ENCODE measurements at regions not wholly inside any gene's neighbourhood (a gene's known extent, or its start where the extent isn't known, plus 50 kb on each side); places are given as distances from the start of the nearest gene placed in this dataset.
A peak's percentile ranks its signal among the peaks of the same experiment; 100 is the strongest.
"Not testable (repeated sequence)": the region's sequence is repeated elsewhere in the genome, so short reads cannot be mapped to it uniquely, and the experiment has no call there.

GRCh38 chr7:57819491-57819981 is 369.6 kb downstream of the ZNF716 start:
- DNase-seq (ENCODE audit: low read depth) = no peak
- no peak overlapping the region for H3K4me3 ChIP-seq (ENCODE audit: low read length)
- TF ChIP-seq, protein P1, sequence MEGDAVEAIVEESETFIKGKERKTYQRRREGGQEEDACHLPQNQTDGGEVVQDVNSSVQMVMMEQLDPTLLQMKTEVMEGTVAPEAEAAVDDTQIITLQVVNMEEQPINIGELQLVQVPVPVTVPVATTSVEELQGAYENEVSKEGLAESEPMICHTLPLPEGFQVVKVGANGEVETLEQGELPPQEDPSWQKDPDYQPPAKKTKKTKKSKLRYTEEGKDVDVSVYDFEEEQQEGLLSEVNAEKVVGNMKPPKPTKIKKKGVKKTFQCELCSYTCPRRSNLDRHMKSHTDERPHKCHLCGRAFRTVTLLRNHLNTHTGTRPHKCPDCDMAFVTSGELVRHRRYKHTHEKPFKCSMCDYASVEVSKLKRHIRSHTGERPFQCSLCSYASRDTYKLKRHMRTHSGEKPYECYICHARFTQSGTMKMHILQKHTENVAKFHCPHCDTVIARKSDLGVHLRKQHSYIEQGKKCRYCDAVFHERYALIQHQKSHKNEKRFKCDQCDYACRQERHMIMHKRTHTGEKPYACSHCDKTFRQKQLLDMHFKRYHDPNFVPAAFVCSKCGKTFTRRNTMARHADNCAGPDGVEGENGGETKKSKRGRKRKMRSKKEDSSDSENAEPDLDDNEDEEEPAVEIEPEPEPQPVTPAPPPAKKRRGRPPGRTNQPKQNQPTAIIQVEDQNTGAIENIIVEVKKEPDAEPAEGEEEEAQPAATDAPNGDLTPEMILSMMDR (conservative IDR thresholded peaks at IDR 0.05; ENCODE audit: low read depth, low read length) = no peak

GRCh38 chr7:57820477-57820876 is 370.5 kb downstream of the ZNF716 start:
- TF ChIP-seq, protein P1 (conservative IDR thresholded peaks at IDR 0.05; ENCODE audit: low read depth, low read length) = no peak

DNA sequence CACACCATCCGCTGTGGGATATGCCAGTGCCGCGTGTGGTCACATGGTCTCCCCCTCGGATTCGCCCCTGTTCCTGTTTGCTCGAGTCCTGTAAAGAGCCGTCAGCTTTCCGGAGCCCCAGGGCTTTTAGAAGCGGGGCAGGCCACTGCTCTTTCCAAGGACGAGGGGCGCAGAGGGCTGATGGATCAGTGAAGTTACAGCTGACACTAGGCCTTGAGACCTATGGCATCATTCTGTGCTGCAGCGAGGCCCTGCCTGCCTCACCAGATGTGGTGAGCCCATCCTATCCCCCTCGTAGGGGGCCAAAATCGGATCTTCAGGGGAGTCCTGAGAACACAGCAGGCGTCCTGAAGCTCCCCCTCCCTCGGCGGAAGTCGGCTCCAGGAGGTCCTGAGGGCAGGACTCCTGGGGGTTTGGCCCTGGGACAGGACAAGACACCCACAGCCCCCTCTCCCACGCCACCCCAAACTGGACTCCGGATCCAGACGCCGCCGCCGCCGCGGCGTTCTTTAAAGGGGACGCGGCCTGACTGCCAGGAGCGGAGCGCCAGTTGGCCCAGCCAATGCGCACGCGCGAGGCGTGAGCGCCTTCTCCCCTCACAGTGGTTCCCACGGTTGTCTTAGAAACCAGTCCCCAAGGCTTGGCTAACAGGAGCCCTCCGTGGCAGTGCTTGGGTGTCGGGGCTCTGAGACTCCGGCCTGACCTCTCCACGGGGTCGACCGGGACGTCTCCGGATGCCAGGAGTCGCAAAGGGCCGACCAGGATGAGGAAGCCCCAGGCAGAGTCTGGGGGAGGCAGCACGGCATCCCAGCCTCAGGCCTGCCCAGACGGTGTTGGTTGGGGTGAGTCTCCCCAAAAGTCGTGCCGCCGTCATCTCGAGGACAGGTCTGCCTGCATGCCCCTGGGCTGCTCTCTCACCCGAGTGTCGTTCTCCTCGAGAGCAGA is 371.7 kb downstream of the ZNF716 start:
- DNase-seq (ENCODE audit: low read depth) = no peak
- no peak overlapping the region for H3K4me3 ChIP-seq (ENCODE audit: low read length)
- TF ChIP-seq, protein P1 (conservative IDR thresholded peaks at IDR 0.05; ENCODE audit: low read depth, low read length) = no peak

More at GRCh38 chr7:57820477-57820876, 370.5 kb downstream of the ZNF716 start:
- DNase-seq (ENCODE audit: low read depth) = no peak
- no peak overlapping the region for H3K4me3 ChIP-seq (ENCODE audit: low read length)

DNA sequence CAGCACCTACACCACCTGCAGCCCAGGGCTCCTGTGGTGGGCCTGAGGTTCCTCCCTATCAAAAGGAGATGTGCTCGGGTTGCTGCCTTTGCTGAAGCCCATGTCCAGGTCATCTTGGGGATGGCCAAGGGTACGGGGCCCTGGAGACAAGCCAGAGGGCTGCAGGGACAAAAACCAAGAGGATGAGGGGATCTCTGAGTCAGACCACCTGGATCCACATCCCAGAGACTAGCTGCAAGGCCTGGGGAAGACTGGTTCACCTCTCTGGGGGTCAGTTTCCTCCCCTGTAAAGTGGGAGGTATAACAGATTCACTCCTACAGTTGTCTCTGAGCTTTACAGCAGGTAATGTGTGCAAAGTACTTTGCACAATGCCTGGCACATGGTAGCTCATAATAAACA is 376.6 kb downstream of the ZNF716 start:
- H3K4me3 ChIP-seq (ENCODE audit: low read length); DNase-seq (ENCODE audit: low read depth): not testable (repeated sequence)

DNA sequence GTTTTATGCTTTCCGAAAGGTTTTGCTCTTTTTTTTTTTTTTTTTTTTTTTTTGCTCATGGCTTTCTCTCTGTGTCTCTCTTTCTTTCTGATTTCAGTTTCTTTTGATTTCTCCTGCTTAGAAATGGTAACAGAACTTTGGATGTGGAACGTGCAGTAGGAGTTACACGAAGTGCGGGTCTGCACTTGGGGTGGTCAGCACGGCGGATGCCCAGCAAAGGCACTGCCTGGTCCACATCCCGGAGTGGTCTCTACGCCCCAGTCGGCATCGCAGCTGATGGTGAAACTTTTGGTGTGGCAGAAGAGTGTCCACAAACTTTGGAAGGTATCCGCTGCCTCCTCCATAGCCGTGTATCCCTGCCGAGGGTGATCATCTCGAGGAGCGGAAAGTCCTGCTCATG is 385.2 kb downstream of the ZNF716 start:
- not testable (repeated sequence) for DNase-seq (ENCODE audit: low read depth)

GRCh38 chr7:57839152-57839551 is 389.2 kb downstream of the ZNF716 start:
- not testable (repeated sequence) for DNase-seq (ENCODE audit: low read depth); H3K4me3 ChIP-seq (ENCODE audit: low read length)

More for the DNA sequence above, 385.2 kb downstream of the ZNF716 start:
- not testable (repeated sequence) for H3K4me3 ChIP-seq (ENCODE audit: low read length)

- peak overlapping the region; percentile 33 for H3K4me3 ChIP-seq (ENCODE audit: low read length)
- TF ChIP-seq, protein P1 (conservative IDR thresholded peaks at IDR 0.05; ENCODE audit: low read depth, low read length) = no peak
Observed at GRCh38 chr7:57867884-57868701, 418.1 kb downstream of the ZNF716 start.

DNA sequence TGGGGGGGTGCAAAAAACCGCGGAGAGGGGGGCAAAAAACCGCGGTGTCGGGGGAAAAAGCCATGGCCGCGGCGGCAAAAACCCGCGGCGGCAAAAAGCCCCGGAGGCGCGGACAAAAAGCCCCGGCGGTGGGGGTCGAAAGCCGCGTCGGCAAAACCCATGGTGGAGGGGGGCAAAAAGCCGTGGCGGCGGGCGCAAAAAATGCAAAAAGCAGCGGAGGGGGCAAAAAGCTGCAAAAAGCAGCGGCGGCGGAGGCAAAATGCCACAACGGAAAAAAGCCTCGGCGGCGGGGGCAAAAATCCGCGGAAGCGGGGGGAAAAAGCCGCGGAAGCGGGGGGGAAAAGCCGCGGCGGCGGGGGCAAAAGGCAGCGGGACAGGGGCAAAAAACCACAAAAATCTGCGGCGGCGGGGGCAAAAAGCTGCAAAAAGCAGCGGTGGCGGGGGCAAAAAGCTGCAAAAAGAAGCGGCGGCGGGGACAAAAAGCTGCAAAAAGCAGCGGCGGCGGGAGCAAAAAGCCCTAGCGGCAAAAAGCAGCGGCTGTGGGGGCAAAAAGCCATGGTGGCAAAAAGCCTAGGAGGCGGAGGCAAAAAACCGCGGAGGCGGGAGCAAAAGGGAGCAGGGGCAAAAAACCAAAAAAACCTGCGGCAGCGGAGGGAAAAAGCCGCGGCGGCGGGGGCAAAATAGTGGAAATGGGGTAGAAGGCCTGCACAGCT is 418.9 kb downstream of the ZNF716 start:
- no peak for DNase-seq (ENCODE audit: low read depth)
- peak overlapping the region; percentile 33 for H3K4me3 ChIP-seq (ENCODE audit: low read length)
- TF ChIP-seq, protein P1 (conservative IDR thresholded peaks at IDR 0.05; ENCODE audit: low read depth, low read length) = no peak

More at GRCh38 chr7:57867884-57868701, 418.1 kb downstream of the ZNF716 start:
- no peak for DNase-seq (ENCODE audit: low read depth)

Data from retinal pigment epithelial cell (primary cell).